ENCODE measurements at regions not wholly inside any gene's neighbourhood (a gene's known extent, or its start where the extent isn't known, plus 50 kb on each side); places are given as distances from the start of the nearest gene placed in this dataset.

- TF ChIP-seq POLR2A (IDR thresholded peaks at IDR 0.05) (no peak), CTCF (IDR thresholded peaks at IDR 0.05) (no peak), EP300 (IDR thresholded peaks at IDR 0.05) (no peak)
Measured at GRCh38 chr22:34851918-34852662, 213.9 kb upstream of the ISX start.

Measured in ovary (tissue), 3 donors.